IMR-90 (cell line): ENCODE measurements at regions not wholly inside any gene's neighbourhood (a gene's known extent, or its start where the extent isn't known, plus 50 kb on each side); places are given as distances from the start of the nearest gene placed in this dataset.

Source experiments
- ATAC-seq: fragments of 200-7000 bp; cut with Tn5 transposase; 2 replicates; pipeline ENCODE4 v1.9.1; 2020; ENCODE audit warnings: low read depth, mild to moderate bottlenecking, moderate library complexity
- BruUV-seq: library from RNA; stranded (reverse); fragments of 400-500 nt; replicated peaks from 2 replicates; lab custom pipeline; 2021; lab: Mats Ljungman, UMichigan
- CTCF ChIA-PET: fragments of 300-600 bp; formaldehyde crosslinking; extraction: SDS; loops from one replicate; lab custom pipeline; 2021; ENCODE audit warnings: antibody characterized with exemption; lab: Yijun Ruan, JAX
- POLR2A ChIA-PET: fragments of 300-600 bp; sonication (Branson Sonifier 250); formaldehyde crosslinking; loops from one replicate; lab custom pipeline; 2022; ENCODE audit warnings: antibody characterized with exemption; ENCODE audit not compliant: unreplicated experiment; lab: Charles Lee
- DNase-seq: peaks from one replicate; pipeline ENCODE4 v3.0.0; 2013
- H2AFZ ChIP-seq: replicated peaks from 2 replicates; pipeline ENCODE3; 2013; ENCODE audit warnings: low read length, mild to moderate bottlenecking; ENCODE audit not compliant: poor library complexity
- H2AK5ac ChIP-seq: 2 replicates; pipeline ENCODE4 v1.6.1; 2013; ENCODE audit warnings: low read depth, low read length, inconsistent platforms
- H2AK9ac ChIP-seq: replicated peaks from 2 replicates; pipeline ENCODE3; 2013; ENCODE audit warnings: mild to moderate bottlenecking, low read depth, low read length, moderate library complexity; ENCODE audit not compliant: poor library complexity
- H2BK120ac ChIP-seq: 2 replicates; pipeline ENCODE4 v1.6.1; 2013; ENCODE audit warnings: low read depth, low read length, inconsistent platforms
- H2BK15ac ChIP-seq: 3 replicates; pipeline ENCODE4 v1.6.1; 2013; ENCODE audit warnings: low read depth, low read length, inconsistent platforms
- H2BK20ac ChIP-seq: 2 replicates; pipeline ENCODE4 v1.6.1; 2013; ENCODE audit warnings: low read depth, mild to moderate bottlenecking, inconsistent platforms, low read length, moderate library complexity
- H2BK5ac ChIP-seq: 2 replicates; pipeline ENCODE4 v1.6.1; 2013; ENCODE audit warnings: mild to moderate bottlenecking, low read depth, low read length, inconsistent platforms; ENCODE audit not compliant: poor library complexity, severe bottlenecking
- H3K14ac ChIP-seq: replicated peaks from 2 replicates; pipeline ENCODE4 v1.6.1; 2013; ENCODE audit warnings: low read depth, low read length, inconsistent platforms
- H3K18ac ChIP-seq: 2 replicates; pipeline ENCODE4 v1.6.1; 2013; ENCODE audit warnings: low read depth, low read length, control low read depth
- H3K23ac ChIP-seq: 2 replicates; pipeline ENCODE4 v1.6.1; 2013; ENCODE audit warnings: low read depth, low read length, inconsistent platforms
- H3K27ac ChIP-seq: 2 replicates; pipeline ENCODE4 v1.5.1; 2013; ENCODE audit warnings: mild to moderate bottlenecking, control low read depth, low read length; ENCODE audit not compliant: insufficient read depth
- H3K27me3 ChIP-seq: 2 replicates; pipeline ENCODE4 v1.6.1; 2013; ENCODE audit warnings: low read length; ENCODE audit not compliant: control insufficient read depth, insufficient read depth
- H3K36me3 ChIP-seq: 2 replicates; pipeline ENCODE4 v1.6.1; 2013; ENCODE audit warnings: low read length, mixed read lengths; ENCODE audit not compliant: control insufficient read depth, insufficient read depth
- H3K4ac ChIP-seq: 2 replicates; pipeline ENCODE4 v1.6.1; 2013; ENCODE audit warnings: low read depth, low read length, inconsistent platforms
- H3K4me1 ChIP-seq: 2 replicates; pipeline ENCODE4 v1.6.1; 2013; ENCODE audit warnings: low read length, mixed read lengths; ENCODE audit not compliant: control insufficient read depth, insufficient read depth
- H3K4me2 ChIP-seq: 2 replicates; pipeline ENCODE4 v1.6.1; 2013; ENCODE audit warnings: low read depth, mild to moderate bottlenecking, control low read depth, low read length, moderate library complexity
- H3K4me3 ChIP-seq: 2 replicates; pipeline ENCODE4 v1.5.1; 2013; ENCODE audit warnings: low read depth, mild to moderate bottlenecking, control low read depth, low read length, moderate library complexity; ENCODE audit not compliant: insufficient read depth
- H3K56ac ChIP-seq: 2 replicates; pipeline ENCODE4 v1.6.1; 2013; ENCODE audit warnings: low read length, inconsistent platforms; ENCODE audit not compliant: insufficient read depth; ENCODE audit errors: extremely low read depth
- H3K79me1 ChIP-seq, 2 experiments: 2 replicates each; pipeline ENCODE4 v1.6.1; 2013; ENCODE audit warnings: low read length in 2 of 2, inconsistent platforms in 1 of 2, low read depth in 1 of 2
- H3K9ac ChIP-seq: 2 replicates; pipeline ENCODE4 v1.6.1; 2013; ENCODE audit warnings: low read depth, low read length, control low read depth
- H3K9me1 ChIP-seq: 2 replicates; pipeline ENCODE4 v1.6.1; 2013; ENCODE audit warnings: low read length, inconsistent platforms; ENCODE audit not compliant: insufficient read depth
- H3K9me3 ChIP-seq: 2 replicates; pipeline ENCODE4 v1.6.1; 2013; ENCODE audit warnings: low read length; ENCODE audit not compliant: control insufficient read depth, insufficient read depth
- H4K20me1 ChIP-seq: 2 replicates; pipeline ENCODE4 v1.6.1; 2013; ENCODE audit warnings: low read length, inconsistent platforms; ENCODE audit not compliant: insufficient read depth
- H4K5ac ChIP-seq: 2 replicates; pipeline ENCODE4 v1.6.1; 2013; ENCODE audit warnings: mild to moderate bottlenecking, low read depth, low read length, control low read depth
- H4K8ac ChIP-seq, 2 experiments: 2 replicates each; pipeline ENCODE4 v1.6.1; 2013; ENCODE audit warnings: low read depth in 2 of 2, low read length in 2 of 2, control low read depth in 1 of 2, inconsistent platforms in 1 of 2
- H4K91ac ChIP-seq: 2 replicates; pipeline ENCODE4 v1.6.1; 2013; ENCODE audit warnings: low read depth, low read length, inconsistent platforms; ENCODE audit not compliant: insufficient read depth
- MXI1 ChIP-seq: IDR thresholded peaks from 2 replicates; pipeline ENCODE4 v1.6.1; 2012; ENCODE audit warnings: low read depth, mild to moderate bottlenecking, low read length, moderate library complexity, borderline replicate concordance
- dilution Hi-C: fragments of 300-500 bp; cut with HindIII; formaldehyde crosslinking; loops from one replicate; pipeline ENCODE4 v1.14.3; 2018; ENCODE audit warnings: low sequenced_read_pairs; ENCODE audit not compliant: unreplicated experiment
- in situ Hi-C: fragments of 300-500 bp; cut with MboI; formaldehyde crosslinking; loops from 3 replicates; pipeline ENCODE4 v1.14.3; 2019; ENCODE audit warnings: low sequenced_read_pairs, inconsistent platforms, mixed read lengths
- intact Hi-C: fragments of 100-400 bp; cut with micrococcal nuclease; formaldehyde crosslinking; loops from 2 replicates; pipeline ENCODE4 v1.10.0; 2022
- TF ChIP-seq, protein P1 (sequence below): conservative IDR thresholded peaks from 2 replicates; pipeline ENCODE4 v1.5.1; 2012; ENCODE audit warnings: mild to moderate bottlenecking, low read depth, low read length, improper control_type of control experiment

- Histone ChIP-seq H2BK5ac (no peak overlapping the region), H2BK20ac (no peak overlapping the region), H3K9me3 (no peaks in the 10 kb centered on the region), H3K4me3 (no peak overlapping the region), H4K8ac (no peak overlapping the region), H4K91ac (no peak overlapping the region), H3K36me3 (no peaks in the 10 kb centered on the region), H3K14ac (no peak overlapping the region), H2BK120ac (no peak overlapping the region), H3K4ac (no peak overlapping the region), H2BK15ac (no peak overlapping the region), H3K27ac (no peak overlapping the region), H2AFZ (no peak overlapping the region), H3K9me1 (no peaks in the 10 kb centered on the region), H3K18ac (no peak overlapping the region), H3K79me1 (no peaks in the 10 kb centered on the region), H2AK5ac (no peak overlapping the region), H3K9ac (no peak overlapping the region), H4K20me1 (no peaks in the 10 kb centered on the region), H3K4me1 (no peaks in the 10 kb centered on the region), H3K27me3 (no peaks in the 10 kb centered on the region), H3K56ac (no peak overlapping the region), H3K4me2 (no peak overlapping the region), H4K5ac (no peak overlapping the region), H2AK9ac (no peak overlapping the region), H3K23ac (no peak overlapping the region)
- intact Hi-C loops (no loop called here), dilution Hi-C loops (no loop called here), in situ Hi-C loops (no loop called here)
- POLR2A ChIA-PET, result no interaction called here
- DNase-seq (no peak), ATAC-seq (no peak)
- TF ChIP-seq, protein P1, sequence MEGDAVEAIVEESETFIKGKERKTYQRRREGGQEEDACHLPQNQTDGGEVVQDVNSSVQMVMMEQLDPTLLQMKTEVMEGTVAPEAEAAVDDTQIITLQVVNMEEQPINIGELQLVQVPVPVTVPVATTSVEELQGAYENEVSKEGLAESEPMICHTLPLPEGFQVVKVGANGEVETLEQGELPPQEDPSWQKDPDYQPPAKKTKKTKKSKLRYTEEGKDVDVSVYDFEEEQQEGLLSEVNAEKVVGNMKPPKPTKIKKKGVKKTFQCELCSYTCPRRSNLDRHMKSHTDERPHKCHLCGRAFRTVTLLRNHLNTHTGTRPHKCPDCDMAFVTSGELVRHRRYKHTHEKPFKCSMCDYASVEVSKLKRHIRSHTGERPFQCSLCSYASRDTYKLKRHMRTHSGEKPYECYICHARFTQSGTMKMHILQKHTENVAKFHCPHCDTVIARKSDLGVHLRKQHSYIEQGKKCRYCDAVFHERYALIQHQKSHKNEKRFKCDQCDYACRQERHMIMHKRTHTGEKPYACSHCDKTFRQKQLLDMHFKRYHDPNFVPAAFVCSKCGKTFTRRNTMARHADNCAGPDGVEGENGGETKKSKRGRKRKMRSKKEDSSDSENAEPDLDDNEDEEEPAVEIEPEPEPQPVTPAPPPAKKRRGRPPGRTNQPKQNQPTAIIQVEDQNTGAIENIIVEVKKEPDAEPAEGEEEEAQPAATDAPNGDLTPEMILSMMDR, result no peak
- TF ChIP-seq MXI1, result no peak
- CTCF ChIA-PET, result no interaction called here
- BruUV-seq, result no TSS peak
These were observed 945.6 kb downstream of the ZPLD1 start for GRCh38 chr3:103380391-103380790.
